ENCODE measurements at regions not wholly inside any gene's neighbourhood (a gene's known extent, or its start where the extent isn't known, plus 50 kb on each side); places are given as distances from the start of the nearest gene placed in this dataset.

- Histone ChIP-seq H3K36me3 (no peaks in the 10 kb centered on the region), H3K27ac (no peak overlapping the region), H3K4me3 (no peak overlapping the region), H3K4me1 (no peaks in the 10 kb centered on the region), H3K9me3 (no peaks in the 10 kb centered on the region), H3K27me3 (ENCODE audit: low read depth) (no peaks in the 10 kb centered on the region)
- ATAC-seq = no peak
- intact Hi-C loops (cut with DNase I) = no loop called here
- TF ChIP-seq CTCF (IDR thresholded peaks at IDR 0.05) = no peak
- DNase-seq = no peak
Observed at GRCh38 chr5:162288647-162289296, 221.2 kb downstream of the GABRG2 start.

- H3K4me1 ChIP-seq = no peaks in the 10 kb centered on the region
- TF ChIP-seq CTCF (IDR thresholded peaks at IDR 0.05) = no peak
- H3K27me3 ChIP-seq (ENCODE audit: low read depth) = no peaks in the 10 kb centered on the region
- H3K36me3 ChIP-seq = no peaks in the 10 kb centered on the region
- no peak for ATAC-seq
- H3K9me3 ChIP-seq = no peaks in the 10 kb centered on the region
- no peak for DNase-seq
- intact Hi-C loops (cut with DNase I) = no loop called here
- H3K4me3 ChIP-seq = no peak overlapping the region
- H3K27ac ChIP-seq = no peak overlapping the region
Observed at GRCh38 chr5:162289489-162289888, 221.9 kb downstream of the GABRG2 start.

- H3K4me1 ChIP-seq = no peaks in the 10 kb centered on the region
- no peak overlapping the region for H3K4me3 ChIP-seq
- ATAC-seq = no peak
- TF ChIP-seq CTCF (IDR thresholded peaks at IDR 0.05) = no peak
- H3K27ac ChIP-seq = no peak overlapping the region
- intact Hi-C loops (cut with DNase I) = no loop called here
- no peaks in the 10 kb centered on the region for H3K27me3 ChIP-seq (ENCODE audit: low read depth)
- no peak for DNase-seq
- H3K36me3 ChIP-seq = no peaks in the 10 kb centered on the region
- peaks cover 6% of the 10 kb centered on the region for H3K9me3 ChIP-seq
Observed at GRCh38 chr5:162299793-162300192, 232.2 kb downstream of the GABRG2 start.

GRCh38 chr5:162301356-162301755, 233.8 kb downstream of the GABRG2 start:
- no peak overlapping the region for H3K4me3 ChIP-seq
- intact Hi-C loops (cut with DNase I) = no loop called here
- no peaks in the 10 kb centered on the region for H3K4me1 ChIP-seq
- no peak overlapping the region for H3K27ac ChIP-seq
- ATAC-seq (no peak), DNase-seq (no peak)
- no peak for TF ChIP-seq CTCF (IDR thresholded peaks at IDR 0.05)
- H3K36me3 ChIP-seq = no peaks in the 10 kb centered on the region
- H3K9me3 ChIP-seq = peaks cover 6% of the 10 kb centered on the region
- H3K27me3 ChIP-seq (ENCODE audit: low read depth) = no peaks in the 10 kb centered on the region

- Histone ChIP-seq H3K27me3 (ENCODE audit: low read depth) (no peaks in the 10 kb centered on the region), H3K27ac (no peak overlapping the region), H3K9me3 (no peaks in the 10 kb centered on the region), H3K4me3 (no peak overlapping the region), H3K4me1 (no peaks in the 10 kb centered on the region), H3K36me3 (no peaks in the 10 kb centered on the region)
- intact Hi-C loops (cut with DNase I) = no loop called here
- DNase-seq (no peak), ATAC-seq (no peak)
- TF ChIP-seq CTCF (IDR thresholded peaks at IDR 0.05) = no peak
Observed at GRCh38 chr5:162323466-162323865, 255.9 kb downstream of the GABRG2 start.
